ENCODE measurements at regions not wholly inside any gene's neighbourhood (a gene's known extent, or its start where the extent isn't known, plus 50 kb on each side); places are given as distances from the start of the nearest gene placed in this dataset.
"Not testable (repeated sequence)": the region's sequence is repeated elsewhere in the genome, so short reads cannot be mapped to it uniquely, and the experiment has no call there.

DNA sequence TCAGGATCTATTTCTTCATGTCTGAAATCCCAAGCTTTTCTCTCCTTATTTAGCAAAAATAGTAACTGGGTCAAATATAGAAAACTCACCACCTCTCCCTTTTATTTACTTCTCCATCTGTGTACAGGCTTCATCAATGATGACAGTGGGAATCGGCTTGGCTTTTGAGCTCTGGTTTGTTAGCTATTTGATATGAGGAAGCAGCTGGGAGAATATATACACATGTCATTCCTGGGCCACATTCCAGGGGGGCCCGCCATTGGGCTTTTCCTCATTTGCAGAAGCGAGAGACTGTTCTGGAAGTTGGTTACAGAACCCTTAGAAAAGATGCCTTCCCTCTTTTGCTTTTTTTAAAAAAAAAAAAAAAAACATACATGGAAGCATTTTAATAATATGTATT, 107.4 kb upstream of the F9 start:
- Histone ChIP-seq H3K4me1 (ENCODE audit: low read depth) (no peaks in the 10 kb centered on the region), H3K36me3 (ENCODE audit: low read depth) (no peaks in the 10 kb centered on the region), H3K9me3 (no peaks in the 10 kb centered on the region), H3K4me3 (no peak overlapping the region)
- ATAC-seq, result no peak
- intact Hi-C loops (cut with DNase I, micrococcal nuclease), result no loop called here
- peak in 1 of 3 donors; percentile 10 for DNase-seq
- TF ChIP-seq, protein P1, sequence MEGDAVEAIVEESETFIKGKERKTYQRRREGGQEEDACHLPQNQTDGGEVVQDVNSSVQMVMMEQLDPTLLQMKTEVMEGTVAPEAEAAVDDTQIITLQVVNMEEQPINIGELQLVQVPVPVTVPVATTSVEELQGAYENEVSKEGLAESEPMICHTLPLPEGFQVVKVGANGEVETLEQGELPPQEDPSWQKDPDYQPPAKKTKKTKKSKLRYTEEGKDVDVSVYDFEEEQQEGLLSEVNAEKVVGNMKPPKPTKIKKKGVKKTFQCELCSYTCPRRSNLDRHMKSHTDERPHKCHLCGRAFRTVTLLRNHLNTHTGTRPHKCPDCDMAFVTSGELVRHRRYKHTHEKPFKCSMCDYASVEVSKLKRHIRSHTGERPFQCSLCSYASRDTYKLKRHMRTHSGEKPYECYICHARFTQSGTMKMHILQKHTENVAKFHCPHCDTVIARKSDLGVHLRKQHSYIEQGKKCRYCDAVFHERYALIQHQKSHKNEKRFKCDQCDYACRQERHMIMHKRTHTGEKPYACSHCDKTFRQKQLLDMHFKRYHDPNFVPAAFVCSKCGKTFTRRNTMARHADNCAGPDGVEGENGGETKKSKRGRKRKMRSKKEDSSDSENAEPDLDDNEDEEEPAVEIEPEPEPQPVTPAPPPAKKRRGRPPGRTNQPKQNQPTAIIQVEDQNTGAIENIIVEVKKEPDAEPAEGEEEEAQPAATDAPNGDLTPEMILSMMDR (IDR thresholded peaks at IDR 0.05), result no peak

GRCh38 chrX:139398258-139398657, 132.3 kb upstream of the F9 start:
- H3K9me3 ChIP-seq; DNase-seq; H3K36me3 ChIP-seq (ENCODE audit: low read depth); intact Hi-C loops (cut with DNase I, micrococcal nuclease); ATAC-seq; H3K4me1 ChIP-seq (ENCODE audit: low read depth); H3K4me3 ChIP-seq: not testable (repeated sequence)

DNA sequence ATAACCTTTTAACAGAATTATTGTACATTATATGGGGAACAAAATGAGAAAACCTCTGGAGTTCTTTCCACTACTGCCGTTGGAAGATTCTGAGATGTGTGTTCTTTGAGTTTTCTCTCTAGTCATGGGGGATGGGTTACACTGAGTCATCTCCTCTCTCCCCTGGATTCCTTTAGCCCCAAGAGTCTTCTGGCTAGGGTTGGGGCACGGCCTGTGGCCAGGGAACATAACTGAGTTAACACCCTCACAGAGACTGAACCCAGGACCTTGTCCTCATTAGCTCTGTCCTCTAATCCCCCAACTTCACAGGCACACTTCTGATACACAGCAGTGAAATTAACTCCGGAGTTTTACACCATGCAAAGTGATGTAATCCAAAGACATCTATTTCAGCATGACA, 142.3 kb upstream of the F9 start:
- TF ChIP-seq, protein P1 (IDR thresholded peaks at IDR 0.05), result no peak
- no peak for ATAC-seq
- intact Hi-C loops (cut with DNase I, micrococcal nuclease), result no loop called here

GRCh38 chrX:139382529-139382928, 148.0 kb upstream of the F9 start:
- ATAC-seq (no peak), DNase-seq (peak in 1 of 3 donors; percentile 32)
- Histone ChIP-seq H3K4me1 (ENCODE audit: low read depth) (no peaks in the 10 kb centered on the region), H3K9me3 (no peaks in the 10 kb centered on the region), H3K4me3 (no peak overlapping the region), H3K36me3 (ENCODE audit: low read depth) (no peaks in the 10 kb centered on the region)
- intact Hi-C loops (cut with DNase I, micrococcal nuclease), result no loop called here
- TF ChIP-seq, protein P1 (IDR thresholded peaks at IDR 0.05), result no peak

More for the DNA sequence above, 142.3 kb upstream of the F9 start:
- Histone ChIP-seq H3K36me3 (ENCODE audit: low read depth) (no peaks in the 10 kb centered on the region), H3K9me3 (no peaks in the 10 kb centered on the region), H3K4me1 (ENCODE audit: low read depth) (no peaks in the 10 kb centered on the region), H3K4me3 (no peak overlapping the region)
- no peak for DNase-seq

- H3K9me3 ChIP-seq; ATAC-seq; H3K4me3 ChIP-seq; H3K36me3 ChIP-seq (ENCODE audit: low read depth); intact Hi-C loops (cut with DNase I, micrococcal nuclease); H3K4me1 ChIP-seq (ENCODE audit: low read depth); DNase-seq: not testable (repeated sequence)
Observed at GRCh38 chrX:139376547-139376946, 154.0 kb upstream of the F9 start.

DNA sequence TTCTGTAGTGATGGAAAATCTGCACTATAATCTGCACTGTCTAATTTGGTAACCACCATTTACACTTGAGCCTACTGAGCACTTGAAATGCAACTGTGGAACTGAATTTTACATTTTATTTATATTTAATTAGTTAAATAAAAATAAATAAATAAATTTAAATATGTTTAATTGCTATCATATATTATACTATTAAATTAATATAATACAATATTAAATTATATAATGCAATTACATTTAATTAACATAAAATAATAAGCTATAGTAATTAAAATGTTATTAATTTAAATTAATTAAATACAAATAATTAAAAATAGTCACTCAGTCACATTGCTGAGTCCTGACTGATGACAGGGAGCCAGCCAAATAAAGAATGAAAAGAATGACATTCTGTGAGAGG, 170.2 kb upstream of the F9 start:
- intact Hi-C loops (cut with DNase I, micrococcal nuclease), result no loop called here
- H3K4me1 ChIP-seq (ENCODE audit: low read depth), result no peaks in the 10 kb centered on the region
- TF ChIP-seq, protein P1 (IDR thresholded peaks at IDR 0.05), result no peak
- no peaks in the 10 kb centered on the region for H3K36me3 ChIP-seq (ENCODE audit: low read depth)
- ATAC-seq (no peak), DNase-seq (no peak)
- H3K4me3 ChIP-seq, result no peak overlapping the region
- no peaks in the 10 kb centered on the region for H3K9me3 ChIP-seq

DNA sequence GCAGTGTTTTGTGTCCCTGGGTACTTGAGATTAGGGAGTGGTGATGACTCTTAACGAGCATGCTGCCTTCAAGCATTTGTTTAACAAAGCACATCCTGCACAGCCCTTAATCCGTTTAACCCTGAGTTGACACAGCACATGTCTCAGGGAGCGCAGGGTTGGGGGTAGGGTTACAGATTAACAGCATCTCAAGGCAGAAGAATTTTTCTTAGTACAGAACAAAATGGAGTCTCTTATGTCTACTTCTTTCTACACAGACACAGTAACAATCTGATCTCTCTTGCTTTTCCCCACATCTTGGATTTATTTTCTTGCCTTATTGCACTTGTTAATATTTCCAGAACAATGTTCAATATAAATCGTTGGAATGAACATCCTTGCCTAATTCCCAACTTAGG, 187.9 kb upstream of the F9 start:
- H3K9me3 ChIP-seq; H3K4me3 ChIP-seq; DNase-seq; ATAC-seq; H3K36me3 ChIP-seq (ENCODE audit: low read depth); H3K4me1 ChIP-seq (ENCODE audit: low read depth); intact Hi-C loops (cut with DNase I, micrococcal nuclease): not testable (repeated sequence)

GRCh38 chrX:139341855-139342593, 188.5 kb upstream of the F9 start:
- H3K9me3 ChIP-seq; H3K4me3 ChIP-seq; intact Hi-C loops (cut with DNase I, micrococcal nuclease); ATAC-seq; H3K36me3 ChIP-seq (ENCODE audit: low read depth); DNase-seq; H3K4me1 ChIP-seq (ENCODE audit: low read depth): not testable (repeated sequence)

Measured in mucosa of descending colon (tissue), 3 donors.